AG09309 (cell line): ENCODE measurements at regions not wholly inside any gene's neighbourhood (a gene's known extent, or its start where the extent isn't known, plus 50 kb on each side); places are given as distances from the start of the nearest gene placed in this dataset.

Experiments used
- DNase-seq: peaks from one replicate; pipeline ENCODE4 v3.0.0-alpha.2; 2010; ENCODE audit warnings: low read depth
- H3K4me3 ChIP-seq: 2 replicates; pipeline ENCODE4 v1.5.1; 2011; ENCODE audit warnings: mild to moderate bottlenecking, low read depth, low read length, moderate library complexity; ENCODE audit not compliant: control insufficient read depth
- CTCF ChIP-seq: IDR thresholded peaks from 2 replicates; pipeline ENCODE4 v1.5.1; 2011; ENCODE audit warnings: mild to moderate bottlenecking, low read depth, low read length, inconsistent platforms; ENCODE audit not compliant: insufficient read depth, control insufficient read depth; ENCODE audit errors: missing control alignments

GRCh38 chr6:104187616-104188015 lies 672.1 kb downstream of the HACE1 start:
- H3K4me3 ChIP-seq, result no peak overlapping the region
- no peak for DNase-seq
- no peak for TF ChIP-seq CTCF

GRCh38 chr6:104186831-104187230 lies 672.9 kb downstream of the HACE1 start:
- no peak overlapping the region for H3K4me3 ChIP-seq
- DNase-seq, result no peak
- TF ChIP-seq CTCF, result no peak

GRCh38 chr6:104183816-104184435 lies 675.8 kb downstream of the HACE1 start:
- DNase-seq, result no peak

GRCh38 chr6:104182811-104183210 lies 676.9 kb downstream of the HACE1 start:
- H3K4me3 ChIP-seq, result no peak overlapping the region
- TF ChIP-seq CTCF, result no peak
- no peak for DNase-seq

More at GRCh38 chr6:104183816-104184435, 675.8 kb downstream of the HACE1 start:
- H3K4me3 ChIP-seq, result no peak overlapping the region
- no peak for TF ChIP-seq CTCF

GRCh38 chr6:104173668-104174067 lies 686.1 kb downstream of the HACE1 start:
- TF ChIP-seq CTCF, result no peak

GRCh38 chr6:104170401-104170800 lies 689.3 kb downstream of the HACE1 start:
- no peak for DNase-seq
- H3K4me3 ChIP-seq, result no peak overlapping the region
- no peak for TF ChIP-seq CTCF

More at GRCh38 chr6:104173668-104174067, 686.1 kb downstream of the HACE1 start:
- no peak overlapping the region for H3K4me3 ChIP-seq
- DNase-seq, result no peak
